Vagina (tissue), 2 donors: ENCODE measurements at regions not wholly inside any gene's neighbourhood (a gene's known extent, or its start where the extent isn't known, plus 50 kb on each side); places are given as distances from the start of the nearest gene placed in this dataset.

Experiments
- POLR2A ChIP-seq, 2 donors: fragments of 450-650 bp; IDR thresholded peaks; one replicate each; pipeline ENCODE4 v1.6.1; 2017; ENCODE audit warnings: antibody characterized with exemption in 2 of 2, mild to moderate bottlenecking in 2 of 2, moderate library complexity in 2 of 2
- POLR2AphosphoS5 ChIP-seq, 2 donors: sonication (generic); formaldehyde crosslinking; IDR thresholded peaks; one replicate each; pipeline ENCODE4 v1.9.0; 2017; ENCODE audit warnings: antibody characterized with exemption in 2 of 2, mild to moderate bottlenecking in 2 of 2, low read depth in 1 of 2; ENCODE audit not compliant: insufficient read depth in 1 of 2
- TF ChIP-seq, protein P1 (sequence below), 3 experiments: fragments of 450-650 bp in 2 of 3; fragments of 200-600 bp in 1 of 3; sonication (generic) in 1 of 3; IDR thresholded peaks; one replicate each; pipeline ENCODE4 v1.5.1; 2017 to 2019; ENCODE audit warnings: antibody characterized with exemption in 3 of 3, mild to moderate bottlenecking in 2 of 3, moderate library complexity in 2 of 3

DNA sequence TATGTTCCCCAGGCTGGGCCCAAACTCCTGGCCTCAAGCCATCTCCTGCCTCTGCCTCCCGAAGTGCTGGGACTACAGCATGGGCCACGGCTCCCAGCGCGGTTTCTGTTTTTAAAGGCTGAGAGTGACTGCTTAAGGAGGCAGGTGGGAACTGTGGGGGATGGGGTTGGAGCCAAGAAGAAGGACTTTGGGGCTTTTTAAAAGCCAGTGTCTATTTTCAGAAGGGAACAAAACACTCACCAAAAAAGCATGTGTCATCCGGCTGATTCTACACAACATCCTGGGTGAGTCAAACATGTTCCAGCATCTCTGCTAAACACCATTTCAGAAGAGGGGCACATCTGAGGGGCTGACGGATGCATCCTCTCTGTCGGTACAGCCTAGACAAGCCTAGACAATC lies 824.5 kb downstream of the TYW1 start:
- TF ChIP-seq, protein P1, sequence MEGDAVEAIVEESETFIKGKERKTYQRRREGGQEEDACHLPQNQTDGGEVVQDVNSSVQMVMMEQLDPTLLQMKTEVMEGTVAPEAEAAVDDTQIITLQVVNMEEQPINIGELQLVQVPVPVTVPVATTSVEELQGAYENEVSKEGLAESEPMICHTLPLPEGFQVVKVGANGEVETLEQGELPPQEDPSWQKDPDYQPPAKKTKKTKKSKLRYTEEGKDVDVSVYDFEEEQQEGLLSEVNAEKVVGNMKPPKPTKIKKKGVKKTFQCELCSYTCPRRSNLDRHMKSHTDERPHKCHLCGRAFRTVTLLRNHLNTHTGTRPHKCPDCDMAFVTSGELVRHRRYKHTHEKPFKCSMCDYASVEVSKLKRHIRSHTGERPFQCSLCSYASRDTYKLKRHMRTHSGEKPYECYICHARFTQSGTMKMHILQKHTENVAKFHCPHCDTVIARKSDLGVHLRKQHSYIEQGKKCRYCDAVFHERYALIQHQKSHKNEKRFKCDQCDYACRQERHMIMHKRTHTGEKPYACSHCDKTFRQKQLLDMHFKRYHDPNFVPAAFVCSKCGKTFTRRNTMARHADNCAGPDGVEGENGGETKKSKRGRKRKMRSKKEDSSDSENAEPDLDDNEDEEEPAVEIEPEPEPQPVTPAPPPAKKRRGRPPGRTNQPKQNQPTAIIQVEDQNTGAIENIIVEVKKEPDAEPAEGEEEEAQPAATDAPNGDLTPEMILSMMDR (IDR thresholded peaks at IDR 0.05), result no peak
- TF ChIP-seq POLR2A (IDR thresholded peaks at IDR 0.05) (no peak), POLR2AphosphoS5 (IDR thresholded peaks at IDR 0.05; ENCODE audit: insufficient read depth in 1 of 2, low read depth in 1 of 2) (peak in 1 of 2 donors; percentile 49)
